GM12864 (cell line): ENCODE measurements at regions not wholly inside any gene's neighbourhood (a gene's known extent, or its start where the extent isn't known, plus 50 kb on each side); places are given as distances from the start of the nearest gene placed in this dataset.

Source experiments
- DNase-seq: peaks from one replicate; pipeline ENCODE4 v3.0.0-alpha.2; 2011; ENCODE audit warnings: low read depth
- H3K4me3 ChIP-seq: 2 replicates; pipeline ENCODE4 v1.5.1; 2011; ENCODE audit warnings: mild to moderate bottlenecking, low read depth, low read length, control low read depth
- TF ChIP-seq, protein P1 (sequence below): IDR thresholded peaks from 2 replicates; pipeline ENCODE4 v1.5.1; 2011; ENCODE audit warnings: low read depth, mild to moderate bottlenecking, moderate library complexity, low read length, control low read depth, inconsistent platforms; ENCODE audit errors: missing control alignments

- TF ChIP-seq, protein P1, sequence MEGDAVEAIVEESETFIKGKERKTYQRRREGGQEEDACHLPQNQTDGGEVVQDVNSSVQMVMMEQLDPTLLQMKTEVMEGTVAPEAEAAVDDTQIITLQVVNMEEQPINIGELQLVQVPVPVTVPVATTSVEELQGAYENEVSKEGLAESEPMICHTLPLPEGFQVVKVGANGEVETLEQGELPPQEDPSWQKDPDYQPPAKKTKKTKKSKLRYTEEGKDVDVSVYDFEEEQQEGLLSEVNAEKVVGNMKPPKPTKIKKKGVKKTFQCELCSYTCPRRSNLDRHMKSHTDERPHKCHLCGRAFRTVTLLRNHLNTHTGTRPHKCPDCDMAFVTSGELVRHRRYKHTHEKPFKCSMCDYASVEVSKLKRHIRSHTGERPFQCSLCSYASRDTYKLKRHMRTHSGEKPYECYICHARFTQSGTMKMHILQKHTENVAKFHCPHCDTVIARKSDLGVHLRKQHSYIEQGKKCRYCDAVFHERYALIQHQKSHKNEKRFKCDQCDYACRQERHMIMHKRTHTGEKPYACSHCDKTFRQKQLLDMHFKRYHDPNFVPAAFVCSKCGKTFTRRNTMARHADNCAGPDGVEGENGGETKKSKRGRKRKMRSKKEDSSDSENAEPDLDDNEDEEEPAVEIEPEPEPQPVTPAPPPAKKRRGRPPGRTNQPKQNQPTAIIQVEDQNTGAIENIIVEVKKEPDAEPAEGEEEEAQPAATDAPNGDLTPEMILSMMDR: no peak
- no peak for DNase-seq
- H3K4me3 ChIP-seq: no peak overlapping the region
Measured at GRCh38 chr6:30832864-30833263, 51.5 kb upstream of the DDR1 start.

GRCh38 chr6:30830438-30830837 is 53.9 kb upstream of the DDR1 start:
- TF ChIP-seq, protein P1: no peak
- H3K4me3 ChIP-seq: no peak overlapping the region
- no peak for DNase-seq

DNA sequence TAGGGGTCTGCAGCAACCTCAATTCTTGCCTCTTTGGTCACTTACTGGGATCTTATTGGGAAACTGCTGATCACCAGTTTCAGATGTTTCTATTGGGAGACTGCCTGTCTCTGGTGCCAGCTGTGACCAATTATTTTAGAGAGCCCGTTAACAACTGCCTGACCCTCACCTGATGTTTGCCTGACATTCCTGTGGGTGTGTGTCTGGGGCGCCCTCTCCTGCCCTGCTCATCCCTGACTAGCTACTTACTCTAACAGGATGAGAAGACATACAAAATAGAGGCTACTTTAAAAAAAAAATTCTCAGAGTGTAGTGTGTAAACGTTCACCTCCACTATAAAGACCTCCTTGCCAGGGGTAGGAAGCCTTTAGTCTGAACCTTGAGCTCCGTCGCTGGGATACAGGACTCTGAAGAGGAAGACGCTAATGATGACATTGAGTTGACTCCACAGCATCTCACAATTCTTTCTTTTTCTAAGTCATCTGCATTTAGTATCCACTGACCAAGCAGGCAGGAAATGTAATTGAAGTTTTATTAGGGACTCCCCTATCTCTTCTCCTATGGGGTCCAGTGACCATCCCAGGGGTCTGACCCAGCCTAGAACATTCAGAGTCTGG is 54.6 kb upstream of the DDR1 start:
- DNase-seq: no peak
- H3K4me3 ChIP-seq: no peak overlapping the region
- TF ChIP-seq, protein P1: no peak

- TF ChIP-seq, protein P1: no peak
- H3K4me3 ChIP-seq: no peak overlapping the region
- no peak for DNase-seq
Measured at GRCh38 chr6:30829033-30829432, 55.3 kb upstream of the DDR1 start.

- DNase-seq: no peak
- H3K4me3 ChIP-seq: no peak overlapping the region
- TF ChIP-seq, protein P1: peak; percentile 87
Measured at GRCh38 chr6:30828027-30828962, 56.0 kb upstream of the DDR1 start.

- H3K4me3 ChIP-seq: no peak overlapping the region
- TF ChIP-seq, protein P1: no peak
- no peak for DNase-seq
Measured at GRCh38 chr6:30826961-30827342, 57.4 kb upstream of the DDR1 start.
